ENCODE measurements at regions not wholly inside any gene's neighbourhood (a gene's known extent, or its start where the extent isn't known, plus 50 kb on each side); places are given as distances from the start of the nearest gene placed in this dataset.
A peak's percentile ranks its signal among the peaks of the same experiment; 100 is the strongest.

DNA sequence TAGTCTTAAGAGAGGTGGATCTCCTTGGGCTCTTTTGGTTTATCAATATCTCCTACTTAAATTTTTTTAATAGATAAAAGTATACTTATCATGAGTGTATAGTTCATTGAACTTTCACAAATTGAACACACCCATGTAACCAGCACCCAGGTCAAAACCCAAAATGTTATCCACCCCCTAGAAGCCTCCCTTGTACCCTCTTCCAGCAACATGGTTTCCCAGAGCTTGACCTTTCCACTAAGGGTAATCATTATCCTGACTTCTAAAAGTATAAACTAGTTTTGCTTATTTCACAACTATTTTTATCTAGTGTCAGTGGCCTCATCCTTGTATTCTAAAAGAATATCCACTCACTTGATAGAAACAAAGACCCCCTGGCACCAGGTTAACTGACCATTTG is 106.8 kb downstream of the MDH1 start:
- Histone ChIP-seq H3K9ac (ENCODE audit: low read length) (no peak overlapping the region), H2BK12ac (ENCODE audit: low read length) (no peak overlapping the region), H3K4me2 (ENCODE audit: low read length) (no peak overlapping the region), H2AK5ac (ENCODE audit: low read length) (no peak overlapping the region), H3K79me2 (ENCODE audit: control insufficient read depth, insufficient read depth, low read length, poor library complexity) (no peaks in the 10 kb centered on the region), H4K12ac (ENCODE audit: low read depth, low read length) (no peak overlapping the region), H3K36me3 (ENCODE audit: control insufficient read depth in 1 of 2, insufficient read depth in 2 of 2, low read length in 2 of 2) (no peaks in the 10 kb centered on the region), H3K18ac (ENCODE audit: low read length) (no peak overlapping the region), H3K4me3 (ENCODE audit: low read depth, low read length) (no peak overlapping the region), H4K91ac (ENCODE audit: low read depth, low read length) (no peak overlapping the region), H3K27me3 (ENCODE audit: insufficient read depth, low read length) (no peaks in the 10 kb centered on the region), H3K14ac (ENCODE audit: low read length) (no peak overlapping the region), H3K4me1 (ENCODE audit: control insufficient read depth in 1 of 2, insufficient read depth in 2 of 2, low read length in 2 of 2) (peaks cover 3% of the 10 kb centered on the region in 2 experiments), H3K27ac (ENCODE audit: low read depth, low read length) (no peak overlapping the region), H2AFZ (ENCODE audit: insufficient read depth, low read length, poor library complexity) (no peak overlapping the region), H3K23ac (ENCODE audit: low read length) (no peak overlapping the region), H2BK5ac (ENCODE audit: low read depth, low read length, poor library complexity) (no peak overlapping the region), H3K9me3 (ENCODE audit: insufficient read depth, low read depth, low read length) (no peaks in the 10 kb centered on the region), H3K4ac (ENCODE audit: low read depth, low read length) (no peak overlapping the region), H2BK120ac (ENCODE audit: insufficient read depth, low read length, poor library complexity) (no peak overlapping the region), H3K79me1 (ENCODE audit: low read length) (no peaks in the 10 kb centered on the region), H4K8ac (ENCODE audit: low read depth, low read length) (no peak overlapping the region)
- DNase-seq, result no peak

DNA sequence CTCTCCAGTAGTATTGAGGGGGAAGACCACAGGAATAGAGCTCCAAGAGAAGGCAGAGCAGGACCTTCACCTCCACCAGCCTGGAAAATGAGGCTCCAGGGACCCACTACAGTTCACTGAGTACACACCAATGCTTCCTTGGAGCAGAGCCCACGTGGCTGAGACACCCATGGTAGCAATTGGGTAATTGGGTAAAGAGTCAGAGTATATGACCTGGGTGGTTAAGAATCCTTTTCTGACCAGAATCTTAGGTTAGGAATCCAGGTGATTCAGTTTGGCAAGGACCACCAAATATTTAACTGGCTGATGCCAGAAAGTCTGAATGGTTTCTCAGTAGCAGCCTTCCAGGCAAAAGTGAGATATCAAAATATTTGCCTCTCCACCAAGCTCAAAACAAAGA is 107.7 kb downstream of the MDH1 start:
- no peaks in the 10 kb centered on the region for H3K9me3 ChIP-seq (ENCODE audit: insufficient read depth, low read depth, low read length)
- no peak overlapping the region for H3K4me3 ChIP-seq (ENCODE audit: low read depth, low read length)
- no peak overlapping the region for H2AK5ac ChIP-seq (ENCODE audit: low read length)
- H3K4me2 ChIP-seq (ENCODE audit: low read length), result no peak overlapping the region
- peak overlapping the region; percentile 35 for H3K18ac ChIP-seq (ENCODE audit: low read length)
- no peak overlapping the region for H2BK12ac ChIP-seq (ENCODE audit: low read length)
- H3K79me1 ChIP-seq (ENCODE audit: low read length), result no peaks in the 10 kb centered on the region
- no peaks in the 10 kb centered on the region for H3K27me3 ChIP-seq (ENCODE audit: insufficient read depth, low read length)
- no peak overlapping the region for H3K9ac ChIP-seq (ENCODE audit: low read length)
- no CpG with 5 or more reads among the region's 1 CpG for WGBS (ENCODE audit: extremely low coverage, insufficient coverage, insufficient read length)
- no peak overlapping the region for H3K14ac ChIP-seq (ENCODE audit: low read length)
- no peak overlapping the region for H2AFZ ChIP-seq (ENCODE audit: insufficient read depth, low read length, poor library complexity)
- H4K91ac ChIP-seq (ENCODE audit: low read depth, low read length), result no peak overlapping the region
- H2BK5ac ChIP-seq (ENCODE audit: low read depth, low read length, poor library complexity), result no peak overlapping the region
- no peak overlapping the region for H2BK120ac ChIP-seq (ENCODE audit: insufficient read depth, low read length, poor library complexity)
- H3K27ac ChIP-seq (ENCODE audit: low read depth, low read length), result no peak overlapping the region
- H3K79me2 ChIP-seq (ENCODE audit: control insufficient read depth, insufficient read depth, low read length, poor library complexity), result no peaks in the 10 kb centered on the region
- no peak overlapping the region for H3K23ac ChIP-seq (ENCODE audit: low read length)
- peak in 1 of 2 donors; percentile 44 for DNase-seq
- peaks cover 3% of the 10 kb centered on the region in 2 experiments for H3K4me1 ChIP-seq (ENCODE audit: control insufficient read depth in 1 of 2, insufficient read depth in 2 of 2, low read length in 2 of 2)
- H3K36me3 ChIP-seq (ENCODE audit: control insufficient read depth in 1 of 2, insufficient read depth in 2 of 2, low read length in 2 of 2), result no peaks in the 10 kb centered on the region
- H4K8ac ChIP-seq (ENCODE audit: low read depth, low read length), result no peak overlapping the region
- no peak overlapping the region for H4K12ac ChIP-seq (ENCODE audit: low read depth, low read length)
- H3K4ac ChIP-seq (ENCODE audit: low read depth, low read length), result no peak overlapping the region

DNA sequence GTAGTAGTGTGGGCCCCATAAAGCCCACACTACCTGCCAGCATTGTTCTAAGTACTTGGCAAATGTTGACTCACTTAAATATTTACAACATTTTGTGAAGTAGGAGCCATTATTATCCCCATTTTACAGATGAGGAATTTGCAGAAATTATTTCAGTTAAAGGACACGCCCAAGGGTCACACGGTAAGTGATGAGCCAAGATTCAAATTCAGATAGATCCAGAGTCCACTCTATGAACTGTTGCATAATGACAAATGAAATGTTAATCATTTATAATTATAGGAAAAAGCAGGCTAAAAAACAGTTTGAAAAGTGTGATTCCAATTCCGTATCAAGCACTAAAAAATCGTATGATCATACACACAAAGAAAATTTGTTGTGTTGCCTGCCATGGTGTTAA is 108.4 kb downstream of the MDH1 start:
- no peak overlapping the region for H2BK120ac ChIP-seq (ENCODE audit: insufficient read depth, low read length, poor library complexity)
- H4K91ac ChIP-seq (ENCODE audit: low read depth, low read length), result no peak overlapping the region
- H3K4ac ChIP-seq (ENCODE audit: low read depth, low read length), result no peak overlapping the region
- no peak overlapping the region for H3K23ac ChIP-seq (ENCODE audit: low read length)
- H3K36me3 ChIP-seq (ENCODE audit: control insufficient read depth in 1 of 2, insufficient read depth in 2 of 2, low read length in 2 of 2), result no peaks in the 10 kb centered on the region
- no peak overlapping the region for H2BK5ac ChIP-seq (ENCODE audit: low read depth, low read length, poor library complexity)
- H2AFZ ChIP-seq (ENCODE audit: insufficient read depth, low read length, poor library complexity), result no peak overlapping the region
- H4K12ac ChIP-seq (ENCODE audit: low read depth, low read length), result no peak overlapping the region
- no CpG with 5 or more reads among the region's 4 CpGs for WGBS (ENCODE audit: extremely low coverage, insufficient coverage, insufficient read length)
- H3K79me1 ChIP-seq (ENCODE audit: low read length), result no peaks in the 10 kb centered on the region
- no peaks in the 10 kb centered on the region for H3K79me2 ChIP-seq (ENCODE audit: control insufficient read depth, insufficient read depth, low read length, poor library complexity)
- H3K27me3 ChIP-seq (ENCODE audit: insufficient read depth, low read length), result no peaks in the 10 kb centered on the region
- H3K27ac ChIP-seq (ENCODE audit: low read depth, low read length), result no peak overlapping the region
- no peak overlapping the region for H2AK5ac ChIP-seq (ENCODE audit: low read length)
- no peak overlapping the region for H3K4me3 ChIP-seq (ENCODE audit: low read depth, low read length)
- H4K8ac ChIP-seq (ENCODE audit: low read depth, low read length), result no peak overlapping the region
- peaks cover 3% of the 10 kb centered on the region in 2 experiments for H3K4me1 ChIP-seq (ENCODE audit: control insufficient read depth in 1 of 2, insufficient read depth in 2 of 2, low read length in 2 of 2)
- no peak overlapping the region for H3K14ac ChIP-seq (ENCODE audit: low read length)
- H3K9ac ChIP-seq (ENCODE audit: low read length), result no peak overlapping the region
- H3K18ac ChIP-seq (ENCODE audit: low read length), result no peak overlapping the region
- no peak overlapping the region for H2BK12ac ChIP-seq (ENCODE audit: low read length)
- H3K9me3 ChIP-seq (ENCODE audit: insufficient read depth, low read depth, low read length), result no peaks in the 10 kb centered on the region
- peak in 1 of 2 donors; percentile 12 for DNase-seq
- no peak overlapping the region for H3K4me2 ChIP-seq (ENCODE audit: low read length)

DNA sequence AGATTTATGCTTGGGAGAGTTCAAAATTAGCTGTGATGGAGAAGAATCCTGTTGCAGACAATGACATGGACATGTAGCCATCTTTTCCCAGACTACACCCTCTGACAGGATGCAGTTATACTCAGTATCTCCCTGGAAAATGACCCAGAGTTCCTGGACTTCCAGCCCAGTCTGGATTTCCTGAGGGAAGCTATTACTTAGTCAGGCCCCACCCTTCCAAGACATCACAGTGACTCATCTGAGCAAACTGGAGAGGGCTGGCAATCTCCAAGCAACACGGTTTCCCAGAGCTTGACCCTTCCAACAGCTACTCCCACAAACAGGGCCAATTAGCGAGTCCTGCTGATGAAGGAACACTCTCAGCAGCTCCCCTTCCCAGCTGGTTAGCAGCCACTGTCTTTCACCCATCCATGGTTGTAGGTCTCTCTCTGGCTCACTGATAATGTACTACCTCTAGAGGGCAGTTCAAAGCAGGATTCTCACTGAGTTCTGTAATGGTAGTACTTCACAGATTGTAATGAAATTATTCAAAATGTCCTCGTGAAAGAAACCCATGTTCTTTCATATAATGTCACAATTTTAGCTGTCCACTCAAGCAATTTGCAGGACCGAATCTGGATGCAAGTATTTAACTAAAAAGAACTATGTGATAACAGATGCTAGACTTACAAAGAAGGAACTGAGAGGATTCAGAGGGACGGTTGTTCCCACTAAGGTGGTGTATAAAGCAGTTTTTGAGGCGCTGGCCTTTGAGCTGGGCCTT is 110.2 kb downstream of the MDH1 start:
- no peak overlapping the region for H2AFZ ChIP-seq (ENCODE audit: insufficient read depth, low read length, poor library complexity)
- H2BK5ac ChIP-seq (ENCODE audit: low read depth, low read length, poor library complexity), result peak overlapping the region; percentile 42
- H3K4me2 ChIP-seq (ENCODE audit: low read length), result no peak overlapping the region
- H3K27me3 ChIP-seq (ENCODE audit: insufficient read depth, low read length), result no peaks in the 10 kb centered on the region
- peaks cover 3% of the 10 kb centered on the region in 2 experiments for H3K4me1 ChIP-seq (ENCODE audit: control insufficient read depth in 1 of 2, insufficient read depth in 2 of 2, low read length in 2 of 2)
- H4K91ac ChIP-seq (ENCODE audit: low read depth, low read length), result no peak overlapping the region
- no CpG with 5 or more reads among the region's 6 CpGs for WGBS (ENCODE audit: extremely low coverage, insufficient coverage, insufficient read length)
- no peak overlapping the region for H3K4ac ChIP-seq (ENCODE audit: low read depth, low read length)
- H2AK5ac ChIP-seq (ENCODE audit: low read length), result no peak overlapping the region
- no peak overlapping the region for H3K23ac ChIP-seq (ENCODE audit: low read length)
- H3K14ac ChIP-seq (ENCODE audit: low read length), result no peak overlapping the region
- no peaks in the 10 kb centered on the region for H3K79me1 ChIP-seq (ENCODE audit: low read length)
- H3K27ac ChIP-seq (ENCODE audit: low read depth, low read length), result peak overlapping the region; percentile 45
- H3K36me3 ChIP-seq (ENCODE audit: control insufficient read depth in 1 of 2, insufficient read depth in 2 of 2, low read length in 2 of 2), result no peaks in the 10 kb centered on the region
- H3K4me3 ChIP-seq (ENCODE audit: low read depth, low read length), result no peak overlapping the region
- H3K9ac ChIP-seq (ENCODE audit: low read length), result no peak overlapping the region
- no peak overlapping the region for H3K18ac ChIP-seq (ENCODE audit: low read length)
- no peak overlapping the region for H2BK12ac ChIP-seq (ENCODE audit: low read length)
- H3K9me3 ChIP-seq (ENCODE audit: insufficient read depth, low read depth, low read length), result no peaks in the 10 kb centered on the region
- H2BK120ac ChIP-seq (ENCODE audit: insufficient read depth, low read length, poor library complexity), result no peak overlapping the region
- no peak overlapping the region for H4K8ac ChIP-seq (ENCODE audit: low read depth, low read length)
- H3K79me2 ChIP-seq (ENCODE audit: control insufficient read depth, insufficient read depth, low read length, poor library complexity), result no peaks in the 10 kb centered on the region
- H4K12ac ChIP-seq (ENCODE audit: low read depth, low read length), result no peak overlapping the region
- DNase-seq, result peak; percentile 36 to 66

All from trophoblast cell (in vitro differentiated cells and primary cell).